Stimulated activated CD4-positive, alpha-beta T cell treated with anti-CD3 and anti-CD28 coated beads, TNF-alpha, amount 100 ng/mL, for 1 hour (primary cell): ENCODE measurements at regions not wholly inside any gene's neighbourhood (a gene's known extent, or its start where the extent isn't known, plus 50 kb on each side); places are given as distances from the start of the nearest gene placed in this dataset.
"Not testable (repeated sequence)": the region's sequence is repeated elsewhere in the genome, so short reads cannot be mapped to it uniquely, and the experiment has no call there.

Experiments
- DNase-seq, 3 donors: peaks; one replicate each; pipeline ENCODE4 v3.0.0-alpha.2; 2020; ENCODE audit warnings: low read depth in 3 of 3, low spot score in 1 of 3

- DNase-seq = no peak
Measured at GRCh38 chr10:42883993-42884983, 101.7 kb downstream of the BMS1 start.

- DNase-seq = no peak
Measured at GRCh38 chr10:42885491-42886270, 103.1 kb downstream of the BMS1 start.

- DNase-seq = no peak
Measured at GRCh38 chr10:42887734-42888503, 105.3 kb downstream of the BMS1 start.

- DNase-seq = no peak
Measured at GRCh38 chr10:42888504-42889095, 106.0 kb downstream of the BMS1 start.

GRCh38 chr10:42896735-42897134 is 114.1 kb downstream of the BMS1 start:
- no peak for DNase-seq

- DNase-seq = no peak
Measured at GRCh38 chr10:42898037-42898960, 115.7 kb downstream of the BMS1 start.

- no peak for DNase-seq
Measured at GRCh38 chr10:42899036-42899435, 116.4 kb downstream of the BMS1 start.

- DNase-seq = not testable (repeated sequence)
Measured at GRCh38 chr10:42900346-42900745, 117.8 kb downstream of the BMS1 start.

GRCh38 chr10:42911359-42911758 is 128.8 kb downstream of the BMS1 start:
- no peak for DNase-seq

- DNase-seq = no peak
Measured at GRCh38 chr10:42916974-42917373, 134.4 kb downstream of the BMS1 start.

GRCh38 chr10:42917821-42918220 is 135.2 kb downstream of the BMS1 start:
- no peak for DNase-seq

- DNase-seq = no peak
Measured at GRCh38 chr10:42921951-42922350, 139.4 kb downstream of the BMS1 start.

GRCh38 chr10:42924484-42924883 is 141.9 kb downstream of the BMS1 start:
- DNase-seq = no peak

GRCh38 chr10:42926843-42927242 is 144.2 kb downstream of the BMS1 start:
- DNase-seq = no peak

- no peak for DNase-seq
Measured at GRCh38 chr10:42928064-42928463, 145.5 kb downstream of the BMS1 start.

- no peak for DNase-seq
Measured at GRCh38 chr10:42929236-42929635, 146.6 kb downstream of the BMS1 start.

- no peak for DNase-seq
Measured at GRCh38 chr10:42929993-42930392, 146.9 kb upstream of the RET start.

GRCh38 chr10:42930516-42931192 is 146.2 kb upstream of the RET start:
- DNase-seq = no peak

GRCh38 chr10:42932116-42932515 is 144.8 kb upstream of the RET start:
- DNase-seq = no peak
